HG03520 (cell line): ENCODE measurements at regions not wholly inside any gene's neighbourhood (a gene's known extent, or its start where the extent isn't known, plus 50 kb on each side); places are given as distances from the start of the nearest gene placed in this dataset.

Experiments used
- ATAC-seq: cut with Tn5 transposase; IDR thresholded peaks from one replicate; pipeline ENCODE4 v1.9.1; 2021; ENCODE audit warnings: mild to moderate bottlenecking, moderate library complexity; ENCODE audit not compliant: unreplicated experiment

GRCh38 chr5:38101897-38102296 is 156.5 kb upstream of the EGFLAM start:
- no peak for ATAC-seq

DNA sequence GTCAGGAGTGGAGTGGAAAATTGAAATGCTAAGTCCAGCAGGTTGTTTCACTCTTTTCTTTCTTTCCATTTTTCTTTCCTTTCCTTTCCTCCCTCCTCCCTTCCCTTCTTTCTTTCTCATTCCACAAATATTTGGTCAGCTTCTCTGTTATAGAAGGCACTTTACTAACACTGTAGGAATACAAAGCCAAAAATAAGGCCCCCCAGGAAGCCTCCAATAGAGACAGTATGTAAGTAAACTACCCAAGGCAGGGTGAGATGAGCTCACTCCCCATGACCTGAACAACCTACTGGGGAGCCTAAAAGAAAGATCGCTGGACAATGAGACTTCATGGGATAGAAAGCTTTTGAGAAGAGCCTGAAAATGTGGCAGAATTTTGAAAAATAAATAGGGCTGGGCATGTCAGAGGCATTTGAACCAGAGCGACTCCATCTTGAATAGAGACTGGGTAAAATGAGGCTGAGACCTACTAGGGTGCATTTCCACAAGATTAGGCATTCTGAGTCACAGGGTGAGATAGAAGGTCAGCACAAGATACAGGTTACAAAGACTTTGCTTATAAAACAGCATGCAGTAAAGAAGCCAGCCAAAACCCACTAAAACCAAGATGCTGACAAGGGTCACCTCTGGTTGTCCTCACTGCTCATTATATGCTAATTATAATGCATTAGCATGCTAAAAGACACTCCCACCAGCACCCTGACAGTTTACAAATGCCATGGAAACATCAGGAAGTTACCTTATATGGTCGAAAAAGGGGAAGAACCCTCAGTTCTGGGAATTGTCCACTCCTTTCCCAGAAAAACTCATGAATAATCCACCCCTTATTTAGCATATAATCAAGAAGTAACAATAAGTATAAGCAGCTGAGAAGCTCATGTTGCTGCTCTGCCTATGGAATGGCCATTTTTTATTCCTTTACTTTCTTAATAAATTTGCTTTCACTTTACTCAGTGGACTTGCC is 158.9 kb upstream of the EGFLAM start:
- ATAC-seq, result no peak

DNA sequence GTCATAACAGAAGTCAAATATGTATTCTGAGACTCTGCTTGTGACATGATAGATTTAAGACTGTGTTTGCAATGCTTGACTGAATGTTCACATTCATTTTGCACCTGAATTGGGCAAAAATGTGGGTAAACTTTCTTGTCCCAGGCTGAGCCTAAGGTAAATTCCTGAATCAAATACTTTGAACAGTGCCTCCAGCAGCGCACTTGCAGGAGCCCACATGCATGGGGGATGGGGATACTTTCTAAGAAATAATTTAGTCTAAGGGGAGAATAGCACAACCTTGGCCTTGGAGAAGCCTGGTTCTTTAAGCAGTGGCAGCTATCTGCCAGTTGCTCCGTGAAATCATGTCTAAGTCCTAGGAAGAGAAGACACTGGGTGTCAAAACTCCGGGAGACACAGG is 163.5 kb upstream of the EGFLAM start:
- no peak for ATAC-seq

GRCh38 chr5:38093855-38094254 is 164.5 kb upstream of the EGFLAM start:
- no peak for ATAC-seq

- no peak for ATAC-seq
These were observed 171.6 kb upstream of the EGFLAM start for GRCh38 chr5:38086777-38087176.

DNA sequence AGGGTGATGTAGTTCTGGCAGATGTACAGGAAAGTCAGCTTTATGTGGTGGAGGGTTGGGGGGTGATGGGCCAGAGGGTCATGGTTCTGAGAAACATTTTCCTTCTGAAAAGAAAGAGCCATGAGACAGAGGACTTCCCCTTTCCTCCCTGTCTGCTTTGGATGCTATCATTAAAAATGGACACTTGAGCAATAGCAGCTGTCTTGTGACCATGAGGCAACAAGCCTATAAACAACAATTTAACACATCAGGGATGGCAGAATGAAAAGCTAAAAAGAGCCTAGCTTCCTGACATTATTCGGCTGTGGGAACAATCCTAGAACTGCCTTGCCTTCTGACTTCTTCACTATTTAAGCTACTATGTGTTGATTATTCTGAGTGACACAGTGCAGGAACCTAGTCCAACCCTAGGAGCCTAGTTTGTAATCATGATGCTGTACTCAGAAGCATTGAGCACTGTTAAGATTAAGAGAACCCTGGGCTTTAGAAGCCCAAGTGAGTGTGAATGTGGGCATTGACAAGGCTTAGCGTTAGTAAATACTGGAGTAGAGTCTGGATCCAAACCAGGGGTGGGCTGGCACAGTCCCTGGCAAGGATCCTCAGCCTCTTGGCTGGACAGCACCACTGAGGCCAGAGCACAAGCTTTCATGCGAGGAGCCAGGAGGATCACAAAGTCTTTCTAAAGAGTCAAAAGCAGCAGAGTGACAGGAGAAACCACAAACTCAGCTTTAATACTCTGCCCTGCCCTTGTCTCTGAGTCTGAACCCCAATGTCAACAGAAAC is 178.5 kb upstream of the EGFLAM start:
- ATAC-seq, result no peak

DNA sequence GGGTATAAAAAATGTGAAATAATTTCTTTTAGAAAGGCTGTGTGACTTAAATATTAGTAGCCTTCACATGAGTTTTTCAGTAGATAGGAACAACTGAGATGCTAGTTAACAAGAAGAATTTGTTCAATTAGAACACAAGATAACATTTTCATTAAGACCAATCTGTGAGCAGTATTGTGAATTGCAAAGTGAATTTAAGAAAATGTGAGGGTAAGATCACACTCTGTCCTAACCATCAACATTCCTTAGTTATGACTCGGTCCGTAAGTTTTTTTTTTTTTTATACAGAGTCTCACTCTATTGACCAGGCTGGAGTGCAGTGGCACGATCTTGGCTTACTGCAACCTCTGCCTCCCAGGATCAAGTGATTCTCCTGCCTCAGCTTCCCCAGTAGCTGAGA is 180.2 kb upstream of the EGFLAM start:
- ATAC-seq, result no peak

DNA sequence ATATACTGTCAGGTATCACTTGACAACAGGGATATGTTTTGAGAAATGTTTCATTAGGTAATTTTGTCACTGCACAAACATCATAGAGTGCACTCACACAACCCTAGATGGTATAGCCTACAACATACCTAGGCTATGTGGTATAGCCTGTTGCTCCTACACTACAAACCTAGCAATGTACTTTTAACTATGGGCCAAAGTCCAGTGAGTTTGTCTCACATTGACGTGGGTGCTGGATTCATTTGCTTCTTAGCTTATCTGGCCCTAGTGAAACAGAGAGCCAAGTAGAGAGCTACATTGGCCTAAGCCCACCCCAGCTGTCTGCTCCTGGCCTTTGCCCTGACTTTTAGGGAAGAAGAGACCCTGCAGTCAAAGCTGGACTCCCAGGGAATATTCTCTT is 180.7 kb upstream of the EGFLAM start:
- ATAC-seq, result no peak

GRCh38 chr5:38071831-38072694 is 186.3 kb upstream of the EGFLAM start:
- ATAC-seq, result no peak

DNA sequence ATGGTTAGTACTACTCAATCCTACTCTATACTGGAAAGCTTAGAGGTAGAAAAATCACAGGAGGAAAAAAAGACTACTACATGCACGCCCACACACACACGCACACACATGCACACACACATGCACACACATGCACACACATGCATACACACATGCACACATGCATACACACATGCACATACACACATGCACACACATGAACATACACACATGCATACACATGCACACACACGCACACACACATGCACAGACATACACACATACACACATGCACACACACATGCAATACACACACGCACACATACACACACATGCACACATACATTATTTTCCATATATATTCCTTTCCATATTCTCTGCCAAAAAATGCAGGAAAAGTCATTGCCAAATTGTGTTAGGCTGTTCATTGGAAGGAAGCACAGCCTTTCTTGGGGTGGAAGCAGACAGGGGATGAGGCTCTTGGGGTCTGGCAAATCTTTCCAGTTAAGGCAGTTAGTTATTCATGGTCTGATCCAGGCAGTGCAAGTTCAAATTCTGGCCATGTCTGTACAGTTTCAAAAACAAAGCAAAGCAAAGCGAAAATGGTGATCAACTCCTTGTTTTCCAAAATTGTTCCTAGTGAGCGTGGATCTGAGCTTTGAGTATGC is 187.9 kb upstream of the EGFLAM start:
- ATAC-seq, result no peak

DNA sequence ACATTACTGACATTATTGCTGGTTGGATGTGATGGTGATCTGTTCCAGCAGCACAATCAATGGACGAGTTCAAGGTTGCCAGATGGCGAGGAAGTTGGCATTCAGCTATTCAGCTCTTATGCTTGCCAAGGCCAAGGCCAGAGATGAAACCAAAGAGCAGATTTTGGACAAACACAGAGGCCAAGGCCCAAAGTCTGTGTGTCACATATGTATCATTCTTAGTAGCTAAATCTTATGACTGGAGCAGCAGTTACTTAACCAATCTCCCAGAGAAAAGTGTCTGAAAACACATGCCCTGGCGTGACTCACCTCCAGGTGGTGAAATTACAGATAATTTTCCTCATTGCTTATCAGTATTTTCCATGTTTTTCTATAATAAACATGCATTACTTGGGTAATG is 189.0 kb upstream of the EGFLAM start:
- ATAC-seq, result no peak

DNA sequence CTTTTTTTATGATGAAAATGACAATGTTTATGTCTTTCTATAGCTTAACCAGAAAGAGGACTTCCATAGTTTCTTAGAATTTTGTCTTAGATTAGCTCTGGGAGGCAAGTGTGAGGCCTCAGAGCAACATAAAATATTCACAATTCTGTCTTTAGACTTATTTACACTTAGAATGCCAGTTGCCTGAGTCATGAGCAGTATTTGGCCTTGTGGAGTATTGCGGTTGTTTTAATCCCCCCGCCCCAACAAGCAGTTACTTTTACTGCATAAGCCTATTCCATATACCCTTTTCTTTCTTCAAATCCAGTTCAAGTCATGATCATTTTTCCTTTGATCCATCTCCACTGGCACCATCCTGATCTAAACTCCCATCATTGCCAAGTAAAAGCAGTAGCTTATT is 198.0 kb upstream of the EGFLAM start:
- ATAC-seq, result no peak

GRCh38 chr5:38059876-38060275 is 198.5 kb upstream of the EGFLAM start:
- ATAC-seq, result no peak

DNA sequence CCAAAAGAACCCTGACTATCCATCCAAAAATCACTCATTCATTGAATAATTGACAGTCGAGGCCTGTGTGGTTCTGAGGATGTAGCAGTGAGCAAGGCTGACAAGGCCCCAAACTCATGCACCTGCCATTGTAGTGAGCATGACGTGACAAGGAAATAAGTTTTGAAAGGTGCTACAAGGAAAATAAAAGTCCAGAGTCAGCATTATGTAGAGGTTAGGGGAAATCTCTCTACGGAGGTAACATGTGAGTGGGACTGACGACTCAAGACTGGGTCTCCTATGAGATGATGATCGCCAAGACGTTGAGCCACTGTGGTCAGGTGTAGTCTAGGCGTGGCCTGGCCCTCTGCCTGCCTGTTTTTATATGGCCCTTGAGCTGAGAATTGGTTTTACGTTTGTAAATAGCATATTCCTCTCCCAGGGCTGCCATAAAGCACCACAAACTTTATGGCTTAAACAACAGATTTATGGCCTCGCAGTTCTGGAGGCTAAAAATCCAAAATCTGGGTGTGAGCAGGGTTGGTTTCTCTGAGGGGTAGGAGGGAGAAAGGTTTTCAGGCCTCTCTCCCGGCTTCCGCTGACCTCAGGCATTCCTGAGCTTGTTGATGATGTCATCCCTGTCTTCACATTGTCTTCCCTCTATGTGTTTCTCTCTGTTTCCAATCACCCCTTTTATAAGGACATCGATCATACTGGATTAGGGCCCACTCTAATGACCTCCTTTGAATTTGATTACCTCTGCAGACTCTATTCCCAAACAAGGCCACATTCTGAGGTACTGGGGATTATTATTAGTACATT is 206.4 kb upstream of the EGFLAM start:
- ATAC-seq, result no peak

DNA sequence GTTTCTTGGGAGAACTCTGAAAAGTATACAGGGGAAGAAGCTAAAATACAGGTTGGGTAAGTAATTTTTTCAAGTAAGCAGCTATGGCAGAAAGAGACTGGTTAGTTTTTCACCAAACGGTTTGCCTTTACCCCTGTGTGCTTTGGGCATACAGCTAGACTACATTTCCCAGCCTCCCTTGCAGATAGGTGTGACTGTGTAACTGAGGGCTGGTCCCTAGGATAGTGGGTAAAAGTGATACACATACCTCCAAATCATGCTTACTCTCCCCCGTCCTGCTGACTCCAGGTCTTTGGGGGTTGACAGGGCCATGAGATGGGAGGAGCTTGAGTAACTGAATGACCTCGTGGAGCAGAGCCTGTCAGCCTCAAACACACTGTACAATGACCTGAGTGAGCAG is 208.6 kb upstream of the GDNF start:
- ATAC-seq, result no peak

DNA sequence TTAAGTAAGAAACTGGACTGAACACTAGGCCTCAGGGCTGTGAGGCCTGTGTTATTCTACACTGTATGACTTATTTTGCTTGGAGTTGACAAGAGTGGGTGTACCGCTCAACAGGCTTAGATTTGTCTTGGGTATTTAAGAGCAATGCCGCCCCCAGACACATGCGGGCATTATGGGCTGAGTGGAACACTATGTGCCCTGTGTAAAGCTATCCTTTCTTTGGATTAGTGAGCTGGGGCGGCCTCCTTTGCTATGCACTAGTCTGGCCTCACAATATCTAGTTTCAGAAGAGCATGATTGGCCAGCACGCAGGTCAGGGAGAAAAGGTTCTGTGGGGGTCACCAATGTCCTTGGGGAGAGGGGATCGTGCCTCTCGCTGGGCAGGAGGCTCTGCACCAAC is 206.3 kb upstream of the GDNF start:
- ATAC-seq, result no peak

DNA sequence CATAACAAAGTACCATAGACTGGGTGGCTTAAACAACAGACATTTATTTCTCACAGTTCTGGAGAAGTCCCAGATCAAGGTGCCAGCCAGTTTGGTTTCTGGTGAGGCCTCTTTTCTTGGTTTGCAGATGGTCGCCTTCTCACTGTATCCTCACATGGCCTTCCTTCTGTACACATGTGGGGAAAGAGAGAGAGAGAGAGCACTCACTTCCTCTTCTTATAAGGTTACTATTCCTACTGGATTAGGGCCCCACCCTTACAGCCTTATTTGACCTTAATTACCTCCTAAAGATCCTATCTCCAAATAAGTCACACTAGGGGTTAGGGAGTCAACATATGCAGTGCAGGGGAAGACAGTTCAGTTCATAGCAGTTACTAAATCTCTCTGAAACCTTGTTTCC is 205.6 kb upstream of the GDNF start:
- ATAC-seq, result no peak

- ATAC-seq, result no peak
These were observed 200.0 kb upstream of the GDNF start for GRCh38 chr5:38039826-38040225.

- ATAC-seq, result no peak
These were observed 199.2 kb upstream of the GDNF start for GRCh38 chr5:38039091-38039490.

- ATAC-seq, result no peak
These were observed 196.9 kb upstream of the GDNF start for GRCh38 chr5:38036765-38037164.
